Lower leg skin (tissue), 4 donors: ENCODE measurements at regions not wholly inside any gene's neighbourhood (a gene's known extent, or its start where the extent isn't known, plus 50 kb on each side); places are given as distances from the start of the nearest gene placed in this dataset.

Experiments
- DNase-seq, 2 donors: peaks; one replicate each; pipeline ENCODE4 v3.0.0-alpha.2; 2019; ENCODE audit warnings: low spot score in 2 of 2
- H3K4me3 ChIP-seq: fragments of 200-600 bp; sonication (generic); 2 replicates; pipeline ENCODE4 v1.5.1; 2017; ENCODE audit warnings: mild to moderate bottlenecking, low read depth; ENCODE audit not compliant: poor library complexity, severe bottlenecking
- POLR2A ChIP-seq, 2 donors: fragments of 450-650 bp; IDR thresholded peaks; one replicate each; pipeline ENCODE4 v1.6.1; 2016 to 2017; ENCODE audit warnings: antibody characterized with exemption in 2 of 2, mild to moderate bottlenecking in 1 of 2, moderate library complexity in 1 of 2
- WGBS, 2 donors: methylation state at CpG; one replicate each; pipeline ENCODE4 v1.1.5; 2018; 5-methylcytosine and 5-hydroxymethylcytosine counted together
- intact Hi-C: fragments of 100-400 bp; cut with DNase I; formaldehyde crosslinking; loops from one replicate; pipeline ENCODE4 v1.15.0; 2023; ENCODE audit warnings: low total_unique reads
- TF ChIP-seq, protein P1 (sequence below), 3 donors: fragments of 450-650 bp; IDR thresholded peaks; one replicate each; pipeline ENCODE4 v1.5.1; 2016; ENCODE audit warnings: antibody characterized with exemption in 3 of 3, mild to moderate bottlenecking in 3 of 3, moderate library complexity in 2 of 3

DNA sequence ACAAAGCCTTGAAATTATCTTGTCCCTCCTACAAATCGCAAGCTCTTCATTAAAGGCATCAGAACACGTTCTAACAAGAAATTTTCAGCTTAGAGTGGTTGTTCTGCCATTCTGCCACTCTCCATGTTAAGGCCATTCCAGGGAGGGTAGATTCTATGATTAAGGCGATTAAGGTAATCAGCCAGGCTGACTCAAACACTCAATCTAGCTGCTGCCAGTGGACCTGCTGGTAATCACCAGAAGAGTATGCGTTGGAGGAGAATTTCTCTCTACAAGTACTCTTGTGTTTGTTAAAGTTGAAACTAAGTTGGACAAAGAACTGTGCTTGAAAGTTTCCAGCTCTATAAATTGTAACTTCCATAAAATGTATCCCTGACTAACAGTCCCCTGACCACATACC is 149.2 kb upstream of the COL1A2 start:
- WGBS, 2 donors: 63 to 70% methylated on average over 4 of the region's 4 CpGs

DNA sequence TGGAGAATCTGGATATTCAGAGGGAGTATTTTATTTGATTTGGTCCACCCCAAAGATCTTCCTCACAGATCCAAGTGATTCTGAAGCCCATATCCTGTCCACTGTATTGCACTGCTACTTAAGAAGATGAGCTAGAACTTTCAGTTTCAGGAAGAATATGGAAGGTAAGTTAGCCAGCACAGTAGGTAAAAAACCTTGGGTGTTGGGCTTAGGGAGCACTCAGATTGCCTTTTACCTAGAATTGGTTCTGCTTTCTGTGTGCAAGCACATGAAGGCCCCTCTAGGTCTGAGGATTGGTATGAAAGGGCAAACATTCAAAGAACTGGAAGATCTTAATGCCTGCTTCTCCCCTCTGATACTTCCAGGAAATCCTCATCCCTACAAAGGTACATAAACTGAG is 146.7 kb upstream of the COL1A2 start:
- no peak for DNase-seq
- no peak overlapping the region for H3K4me3 ChIP-seq
- no peak for TF ChIP-seq POLR2A (IDR thresholded peaks at IDR 0.05)
- TF ChIP-seq, protein P1, sequence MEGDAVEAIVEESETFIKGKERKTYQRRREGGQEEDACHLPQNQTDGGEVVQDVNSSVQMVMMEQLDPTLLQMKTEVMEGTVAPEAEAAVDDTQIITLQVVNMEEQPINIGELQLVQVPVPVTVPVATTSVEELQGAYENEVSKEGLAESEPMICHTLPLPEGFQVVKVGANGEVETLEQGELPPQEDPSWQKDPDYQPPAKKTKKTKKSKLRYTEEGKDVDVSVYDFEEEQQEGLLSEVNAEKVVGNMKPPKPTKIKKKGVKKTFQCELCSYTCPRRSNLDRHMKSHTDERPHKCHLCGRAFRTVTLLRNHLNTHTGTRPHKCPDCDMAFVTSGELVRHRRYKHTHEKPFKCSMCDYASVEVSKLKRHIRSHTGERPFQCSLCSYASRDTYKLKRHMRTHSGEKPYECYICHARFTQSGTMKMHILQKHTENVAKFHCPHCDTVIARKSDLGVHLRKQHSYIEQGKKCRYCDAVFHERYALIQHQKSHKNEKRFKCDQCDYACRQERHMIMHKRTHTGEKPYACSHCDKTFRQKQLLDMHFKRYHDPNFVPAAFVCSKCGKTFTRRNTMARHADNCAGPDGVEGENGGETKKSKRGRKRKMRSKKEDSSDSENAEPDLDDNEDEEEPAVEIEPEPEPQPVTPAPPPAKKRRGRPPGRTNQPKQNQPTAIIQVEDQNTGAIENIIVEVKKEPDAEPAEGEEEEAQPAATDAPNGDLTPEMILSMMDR (IDR thresholded peaks at IDR 0.05): no peak
- intact Hi-C loops: no loop called here

More for the DNA sequence above, 149.2 kb upstream of the COL1A2 start:
- DNase-seq: no peak
- no peak overlapping the region for H3K4me3 ChIP-seq
- intact Hi-C loops: no loop called here
- no peak for TF ChIP-seq POLR2A (IDR thresholded peaks at IDR 0.05)
- TF ChIP-seq, protein P1 (IDR thresholded peaks at IDR 0.05): no peak

DNA sequence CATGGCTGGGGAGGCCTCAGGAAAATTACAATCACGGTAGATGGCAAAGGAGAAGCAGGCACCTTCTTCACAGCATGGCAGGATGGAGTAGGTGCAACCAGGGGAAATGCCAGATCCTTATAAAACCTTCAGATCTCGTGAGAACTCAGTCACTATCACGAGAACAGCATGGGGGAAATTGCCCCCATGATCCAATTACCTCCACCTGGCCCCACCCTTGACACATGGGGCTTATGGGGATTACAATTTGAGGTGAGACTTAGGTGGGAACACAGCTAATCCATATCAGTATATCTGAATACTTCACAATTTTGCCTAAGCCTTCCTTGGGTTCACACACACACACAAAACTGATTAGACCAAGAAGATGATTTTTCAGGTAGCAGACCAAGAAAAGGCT is 145.1 kb upstream of the COL1A2 start:
- no peak for TF ChIP-seq POLR2A (IDR thresholded peaks at IDR 0.05)
- TF ChIP-seq, protein P1 (IDR thresholded peaks at IDR 0.05): no peak
- DNase-seq: no peak
- intact Hi-C loops: loop anchor here (2.0 kb wide), 1 partner anchor 25 kb away; no protein-coding TSS in a partner anchor
- WGBS, 2 donors: 86% methylated on average over 3 of the region's 3 CpGs
- no peak overlapping the region for H3K4me3 ChIP-seq

DNA sequence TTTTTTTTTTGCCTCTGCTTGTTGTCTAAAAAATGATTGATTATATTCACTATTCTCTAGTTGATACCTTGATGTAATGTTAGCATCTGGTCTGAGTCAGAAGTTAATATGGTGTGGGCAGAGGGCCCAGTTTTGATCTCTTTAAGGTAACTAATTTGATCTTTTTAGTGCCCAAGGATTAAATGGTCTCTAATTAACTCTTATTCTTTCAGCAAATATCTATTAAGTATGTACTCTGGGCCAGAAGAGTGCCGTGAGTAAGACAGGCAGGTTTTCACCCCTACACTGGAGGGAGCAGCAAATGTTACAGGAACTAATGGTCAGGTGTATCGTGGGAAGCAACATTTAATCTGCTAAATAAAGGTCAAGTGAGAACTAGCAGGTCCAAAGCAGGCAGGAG is 144.6 kb upstream of the COL1A2 start:
- TF ChIP-seq POLR2A (IDR thresholded peaks at IDR 0.05): no peak
- TF ChIP-seq, protein P1 (IDR thresholded peaks at IDR 0.05): no peak
- WGBS, 2 donors: 63 to 79% methylated on average over 2 of the region's 2 CpGs
- intact Hi-C loops: loop anchor here (2.0 kb wide), 1 partner anchor 25 kb away; no protein-coding TSS in a partner anchor

DNA sequence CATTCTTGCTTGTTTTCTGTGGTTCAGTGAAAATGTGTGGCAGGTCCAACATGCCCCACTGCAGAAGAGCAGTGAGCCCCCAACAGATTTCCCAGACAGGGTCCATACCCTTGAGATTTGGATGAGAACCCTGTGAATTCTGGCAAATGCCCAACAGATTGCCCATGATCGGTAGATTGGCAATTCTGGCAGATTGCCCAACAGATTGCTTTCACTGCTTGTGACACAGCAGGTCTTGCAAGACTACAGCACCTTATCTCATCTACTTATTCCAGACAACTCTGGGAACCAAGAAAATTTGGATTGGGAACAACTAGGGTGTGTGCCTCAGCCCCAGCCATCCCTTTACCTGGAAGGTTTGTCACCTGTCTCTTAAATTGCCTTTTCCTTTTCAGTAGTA is 143.7 kb upstream of the COL1A2 start:
- no peak for DNase-seq
- intact Hi-C loops: loop anchor here (2.0 kb wide), 1 partner anchor 26 kb away; no protein-coding TSS in a partner anchor
- no peak overlapping the region for H3K4me3 ChIP-seq
- WGBS, 2 donors: 41 to 45% methylated on average over 1 of the region's 1 CpG
- TF ChIP-seq, protein P1 (IDR thresholded peaks at IDR 0.05): no peak
- TF ChIP-seq POLR2A (IDR thresholded peaks at IDR 0.05): no peak

More for the DNA sequence above, 144.6 kb upstream of the COL1A2 start:
- no peak overlapping the region for H3K4me3 ChIP-seq
- no peak for DNase-seq

DNA sequence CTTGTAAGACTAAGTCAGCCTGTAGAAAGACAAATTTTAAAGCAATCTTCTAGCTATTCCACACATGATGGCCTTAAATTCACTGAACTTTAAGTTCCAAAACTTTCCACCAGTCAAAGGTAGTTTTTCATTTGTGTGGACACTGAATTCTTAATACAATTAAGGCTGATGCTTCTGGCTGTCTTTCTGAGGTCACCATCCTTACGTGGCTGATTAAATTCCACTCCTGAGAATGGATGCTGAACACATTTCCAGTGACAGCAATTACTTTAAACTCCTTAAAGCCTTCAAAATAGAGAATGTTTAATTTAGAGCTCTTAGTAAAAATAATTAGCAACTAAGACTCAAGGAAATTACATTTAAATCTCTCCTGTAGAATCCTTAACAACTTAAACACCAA is 142.6 kb upstream of the COL1A2 start:
- TF ChIP-seq, protein P1 (IDR thresholded peaks at IDR 0.05): no peak
- no peak for TF ChIP-seq POLR2A (IDR thresholded peaks at IDR 0.05)
- WGBS, 2 donors: 72 to 88% methylated on average over 1 of the region's 1 CpG
- no peak overlapping the region for H3K4me3 ChIP-seq
- no peak for DNase-seq
- intact Hi-C loops: no loop called here
